HepG2 (cell line): ENCODE measurements at regions not wholly inside any gene's neighbourhood (a gene's known extent, or its start where the extent isn't known, plus 50 kb on each side); places are given as distances from the start of the nearest gene placed in this dataset.

Experiments used
- ATAC-seq: fragments of 200-7000 bp; cut with Tn5 transposase; 3 replicates; pipeline ENCODE4 v1.9.1; 2020; ENCODE audit warnings: mild to moderate bottlenecking, moderate library complexity
- BruUV-seq: library from RNA; stranded (reverse); fragments of 400-500 nt; replicated peaks from 2 replicates; lab custom pipeline; 2021; lab: Mats Ljungman, UMichigan
- CTCF ChIA-PET: fragments of 300-600 bp; formaldehyde crosslinking; extraction: SDS; loops from one replicate; lab custom pipeline; 2021; ENCODE audit warnings: low total read pairs, inconsistent platforms, low intra/inter-chr PET ratio; lab: Yijun Ruan, JAX
- POLR2A ChIA-PET: fragments of 350-600 bp; sonication (Branson Sonifier 250); formaldehyde crosslinking; loops from one replicate; lab custom pipeline; 2020; ENCODE audit warnings: antibody characterized with exemption, inconsistent platforms; lab: Yijun Ruan, JAX
- DNase-seq: peaks from one replicate; pipeline ENCODE4 v3.0.0-alpha.2; 2015; ENCODE audit warnings: low spot score
- FAIRE-seq: peaks from 3 replicates; lab custom pipeline; 2011; peaks lifted over from hg19 to GRCh38; lab: Jason Lieb, UNC
- H2AFZ ChIP-seq: one replicate; pipeline ENCODE4 v1.6.1; 2011; ENCODE audit warnings: low read length, inconsistent platforms
- H3K27ac ChIP-seq: fragments of 300-600 bp; 3 replicates; pipeline ENCODE4 v1.8.0; 2011; ENCODE audit warnings: mixed run types, mild to moderate bottlenecking, mixed read lengths, low read length, inconsistent platforms; ENCODE audit not compliant: insufficient read depth; ENCODE audit errors: extremely low read length
- H3K27me3 ChIP-seq, 2 experiments: fragments of 200-600 bp in 1 of 2; 2 replicates in 1 of 2; 3 replicates in 1 of 2; pipeline versions ENCODE4 v1.6.0 to v1.8.0; 2011; ENCODE audit warnings: low read length in 2 of 2, mild to moderate bottlenecking in 2 of 2, moderate library complexity in 2 of 2, inconsistent platforms in 1 of 2; ENCODE audit not compliant: insufficient read depth in 2 of 2, control insufficient read depth in 1 of 2
- H3K36me3 ChIP-seq, 2 experiments: fragments of 200-600 bp in 1 of 2; replicated peaks in 1 of 2; 2 replicates in 1 of 2; 3 replicates in 1 of 2; pipeline versions ENCODE4 v1.5.1 to v1.8.0; 2011; ENCODE audit warnings: low read length in 2 of 2, inconsistent platforms in 1 of 2; ENCODE audit not compliant: insufficient read depth in 2 of 2, control insufficient read depth in 1 of 2
- H3K4me1 ChIP-seq: 2 replicates; pipeline ENCODE4 v1.5.1; 2012; ENCODE audit warnings: low read length, inconsistent platforms; ENCODE audit not compliant: insufficient read depth
- H3K4me2 ChIP-seq: 2 replicates; pipeline ENCODE4 v1.6.0; 2011; ENCODE audit warnings: low read depth, low read length, inconsistent platforms
- H3K4me3 ChIP-seq, 3 experiments: fragments of 200-600 bp in 1 of 3; sonication (generic), shearing (Covaris generic) in 1 of 3; replicated peaks in 1 of 3; 2 replicates each; pipeline ENCODE4 v1.5.1; 2011 to 2016; ENCODE audit warnings: low read length in 3 of 3, inconsistent platforms in 2 of 3, low read depth in 2 of 3, mild to moderate bottlenecking in 2 of 3, control low read depth in 1 of 3, mixed read lengths in 1 of 3; ENCODE audit not compliant: insufficient read depth in 1 of 3
- H3K79me2 ChIP-seq: one replicate; pipeline ENCODE4 v1.6.1; 2011; ENCODE audit warnings: low read length, inconsistent platforms; ENCODE audit not compliant: insufficient read depth
- H3K9ac ChIP-seq: 2 replicates; pipeline ENCODE4 v1.6.0; 2011; ENCODE audit warnings: mild to moderate bottlenecking, low read depth, low read length, inconsistent platforms; ENCODE audit not compliant: insufficient read depth
- H3K9me3 ChIP-seq: 2 replicates; pipeline ENCODE4 v1.5.1; 2012; ENCODE audit warnings: mild to moderate bottlenecking, low read length
- H4K20me1 ChIP-seq: 2 replicates; pipeline ENCODE4 v1.6.0; 2011; ENCODE audit warnings: inconsistent platforms, mild to moderate bottlenecking, low read length, moderate library complexity; ENCODE audit not compliant: insufficient read depth
- GMEB2 ChIP-seq: IDR thresholded peaks from 2 replicates; pipeline ENCODE4 v1.6.1; 2016; ENCODE audit warnings: missing biosample characterization, missing genetic modification reagents, low read depth
- LRRFIP1 ChIP-seq: sonication (generic); formaldehyde crosslinking; conservative IDR thresholded peaks from 2 replicates; pipeline ENCODE4 v1.4.0; 2020; ENCODE audit warnings: missing genetic modification reagents
- SRY ChIP-seq: sonication (generic); formaldehyde crosslinking; IDR thresholded peaks from 2 replicates; pipeline ENCODE4 v1.8.0; 2022; ENCODE audit warnings: mild to moderate bottlenecking, missing genetic modification reagents
- ZMYM3 ChIP-seq: sonication (generic); formaldehyde crosslinking; IDR thresholded peaks from 2 replicates; pipeline ENCODE4 v1.5.1; 2020; ENCODE audit warnings: mild to moderate bottlenecking, missing genetic modification reagents
- ZNF546 ChIP-seq: sonication (generic); formaldehyde crosslinking; conservative IDR thresholded peaks from 2 replicates; pipeline ENCODE4 v1.8.1; 2023; ENCODE audit warnings: mild to moderate bottlenecking, missing genetic modification reagents
- ZNF564 ChIP-seq: sonication (generic); formaldehyde crosslinking; IDR thresholded peaks from 2 replicates; pipeline ENCODE4 v1.8.1; 2023; ENCODE audit warnings: mild to moderate bottlenecking, missing genetic modification reagents
- ZNF720 ChIP-seq: sonication (generic); formaldehyde crosslinking; IDR thresholded peaks from 2 replicates; pipeline ENCODE4 v1.4.0; 2020; ENCODE audit warnings: missing genetic modification reagents
- ZUFSP ChIP-seq: sonication (generic); formaldehyde crosslinking; IDR thresholded peaks from 2 replicates; pipeline ENCODE4 v1.9.0; 2021; ENCODE audit warnings: missing genetic modification reagents, mild to moderate bottlenecking, borderline replicate concordance
- WGBS: methylation state at CpG from one replicate; pipeline ENCODE4 v1.1.6; 2017; ENCODE audit warnings: low lambda C conversion rate; 5-methylcytosine and 5-hydroxymethylcytosine counted together
- in situ Hi-C: cut with HindIII; loops from 2 replicates; pipeline ENCODE4 v1.10.0; 2017; ENCODE audit warnings: low pct_unique_long_range_greater_than_20kb; ENCODE audit not compliant: extremely low pct_ligation_motif_present
- intact Hi-C: fragments of 100-400 bp; cut with micrococcal nuclease; formaldehyde crosslinking; loops from one replicate; pipeline ENCODE4 v1.10.0; 2022; ENCODE audit not compliant: unreplicated experiment
- TF ChIP-seq, protein P1 (sequence below): sonication (generic); formaldehyde crosslinking; IDR thresholded peaks from 2 replicates; pipeline ENCODE4 v1.8.1; 2023; ENCODE audit warnings: missing genetic modification reagents, inconsistent platforms, borderline replicate concordance

- POLR2A ChIA-PET = no interaction called here
- Histone ChIP-seq H4K20me1 (no peaks in the 10 kb centered on the region), H2AFZ (no peak overlapping the region), H3K9ac (no peak overlapping the region), H3K27me3 (peaks cover 2 to 7% of the 10 kb centered on the region in 2 experiments; a peak in 2 of 5 replicates), H3K4me2 (no peak overlapping the region), H3K79me2 (no peaks in the 10 kb centered on the region), H3K4me3 (no peak overlapping the region), H3K36me3 (no peaks in the 10 kb centered on the region), H3K27ac (no peak overlapping the region), H3K4me1 (peaks cover 8% of the 10 kb centered on the region; the same call in 1 of the 2 replicates), H3K9me3 (no peaks in the 10 kb centered on the region)
- FAIRE-seq = no peak
- intact Hi-C loops = no loop called here
- no peak for DNase-seq
- TF ChIP-seq GMEB2 (CRISPR knock-in tag) = no peak
- TF ChIP-seq ZNF720 (CRISPR knock-in tag) = no peak
- TF ChIP-seq LRRFIP1 = no peak
- TF ChIP-seq ZNF546 (CRISPR knock-in tag) = no peak
- no peak for TF ChIP-seq ZMYM3 (CRISPR knock-in tag)
- TF ChIP-seq, protein P1, sequence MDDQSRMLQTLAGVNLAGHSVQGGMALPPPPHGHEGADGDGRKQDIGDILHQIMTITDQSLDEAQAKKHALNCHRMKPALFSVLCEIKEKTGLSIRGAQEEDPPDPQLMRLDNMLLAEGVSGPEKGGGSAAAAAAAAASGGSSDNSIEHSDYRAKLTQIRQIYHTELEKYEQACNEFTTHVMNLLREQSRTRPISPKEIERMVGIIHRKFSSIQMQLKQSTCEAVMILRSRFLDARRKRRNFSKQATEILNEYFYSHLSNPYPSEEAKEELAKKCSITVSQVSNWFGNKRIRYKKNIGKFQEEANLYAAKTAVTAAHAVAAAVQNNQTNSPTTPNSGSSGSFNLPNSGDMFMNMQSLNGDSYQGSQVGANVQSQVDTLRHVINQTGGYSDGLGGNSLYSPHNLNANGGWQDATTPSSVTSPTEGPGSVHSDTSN (CRISPR knock-in tag) = no peak
- TF ChIP-seq SRY = no peak
- TF ChIP-seq ZUFSP = no peak
- TF ChIP-seq ZNF564 (CRISPR knock-in tag) = no peak
- CTCF ChIA-PET = no interaction called here
- ATAC-seq = no peak
- in situ Hi-C loops = no loop called here
- no TSS peak for BruUV-seq
- 46% methylated on average over 5 of the region's 5 CpGs for WGBS
Observed at GRCh38 chr1:235925016-235925415, 58.3 kb upstream of the LYST start.
